ENCODE measurements at regions not wholly inside any gene's neighbourhood (a gene's known extent, or its start where the extent isn't known, plus 50 kb on each side); places are given as distances from the start of the nearest gene placed in this dataset.

DNA sequence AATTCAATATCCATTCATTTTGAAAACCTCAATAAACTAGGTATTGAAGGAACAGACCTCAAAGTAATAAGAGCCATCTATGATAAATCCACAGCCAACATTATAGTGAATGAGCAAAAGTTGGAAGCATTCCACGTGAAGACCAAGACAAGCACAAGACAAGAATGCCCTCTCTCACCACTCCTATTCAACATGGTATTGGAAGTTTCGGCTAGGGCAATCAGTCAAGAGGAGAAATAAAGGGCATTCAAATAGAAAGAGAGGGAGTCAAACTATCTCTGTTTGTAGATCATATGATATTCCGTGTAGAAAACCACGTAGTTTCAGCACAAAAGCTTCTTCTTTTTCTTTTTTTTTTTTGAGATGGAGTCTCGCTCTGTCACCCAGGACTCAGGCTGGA, 550.3 kb downstream of the FSCB start:
- DNase-seq, result no peak

DNA sequence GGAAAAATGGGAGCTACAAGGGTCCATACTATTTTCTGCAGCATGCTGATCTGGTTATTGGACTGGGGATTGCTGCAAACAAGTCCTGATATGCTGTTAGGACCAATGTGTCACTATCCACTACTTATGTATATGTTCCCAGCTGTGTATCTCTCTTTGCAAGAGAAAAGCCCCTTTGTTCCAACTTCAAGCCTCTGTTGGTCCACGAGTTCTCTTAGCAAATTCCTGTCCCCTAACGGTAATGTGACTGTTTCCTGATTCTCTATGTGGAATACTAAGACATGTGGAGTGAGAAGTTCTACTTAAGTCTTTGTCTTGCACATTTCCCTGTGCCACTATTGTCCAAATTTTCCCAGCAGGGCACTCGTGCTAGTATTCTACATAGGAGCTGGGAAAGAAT, 557.7 kb downstream of the FSCB start:
- no peak for DNase-seq

DNA sequence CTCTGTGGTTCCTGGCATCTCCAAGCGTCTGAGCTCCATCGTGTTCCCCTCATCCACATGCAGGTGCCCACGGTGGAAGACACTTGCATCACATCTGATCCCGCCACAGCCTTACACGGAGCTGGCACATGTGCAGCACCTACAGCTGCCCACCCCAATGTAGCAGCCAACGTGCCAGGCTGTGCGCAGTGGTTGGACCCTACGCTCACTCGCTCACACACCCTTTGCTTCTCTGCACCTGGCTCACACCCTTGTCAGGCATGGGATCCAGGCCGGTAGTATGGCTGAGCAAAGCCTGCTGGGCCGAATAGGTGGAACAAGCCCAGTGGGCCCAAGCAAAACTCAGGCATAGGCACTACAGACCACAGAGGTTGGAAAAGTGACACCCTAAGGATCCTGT, 567.2 kb downstream of the FSCB start:
- no peak for DNase-seq

DNA sequence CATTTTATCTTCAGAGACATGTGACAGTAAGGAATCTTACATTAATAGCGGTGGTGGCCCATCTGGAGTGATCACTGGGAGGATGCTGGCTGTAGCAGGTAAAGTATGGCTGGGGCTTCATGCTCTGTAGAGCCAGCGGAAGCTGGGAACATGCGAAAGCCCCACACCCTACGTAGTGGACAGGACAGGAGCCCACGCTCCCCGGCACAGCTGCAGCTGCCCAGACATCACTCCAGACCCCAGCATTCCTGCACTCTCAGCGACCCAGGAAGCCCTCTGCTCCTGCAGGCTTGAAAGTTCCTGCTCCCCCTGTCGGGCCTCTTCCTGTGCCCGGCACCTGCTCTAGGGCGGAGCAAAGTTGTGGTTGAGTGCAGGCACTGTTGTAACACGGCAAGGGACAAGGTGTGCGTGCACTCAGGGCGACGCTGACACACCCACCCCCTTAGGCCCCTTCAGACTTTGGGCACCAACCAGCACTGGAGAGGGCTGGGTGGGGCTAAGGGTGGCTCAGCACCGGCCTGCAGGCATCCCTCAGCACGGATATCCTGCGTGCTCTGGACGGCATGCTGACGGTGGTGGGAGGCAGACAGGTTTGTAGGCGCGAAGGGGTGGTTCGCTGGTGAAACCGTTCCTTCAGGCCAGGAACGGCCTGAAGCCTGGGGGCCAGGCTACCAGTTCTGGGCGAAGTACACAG, 568.3 kb downstream of the FSCB start:
- DNase-seq, result no peak

DNA sequence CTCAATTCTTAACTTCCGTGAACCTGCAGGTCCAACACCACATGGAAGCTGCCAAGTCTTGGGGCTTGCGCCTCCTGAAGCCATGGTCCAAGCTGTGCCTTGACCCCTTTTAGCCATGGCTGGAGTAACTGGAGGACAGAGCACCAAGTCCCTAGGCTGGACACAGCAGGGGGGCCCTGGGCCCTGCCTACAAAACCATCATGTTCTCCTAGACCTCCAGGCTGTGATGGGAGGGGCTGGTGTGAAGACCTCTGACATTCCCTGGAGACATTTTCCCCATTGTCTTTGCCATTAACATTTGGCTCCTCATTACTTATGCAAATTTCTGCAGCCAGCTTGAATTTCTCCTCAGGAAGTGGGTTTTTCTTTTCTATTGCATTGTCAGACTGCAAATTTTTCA, 570.1 kb downstream of the FSCB start:
- no peak for DNase-seq

DNA sequence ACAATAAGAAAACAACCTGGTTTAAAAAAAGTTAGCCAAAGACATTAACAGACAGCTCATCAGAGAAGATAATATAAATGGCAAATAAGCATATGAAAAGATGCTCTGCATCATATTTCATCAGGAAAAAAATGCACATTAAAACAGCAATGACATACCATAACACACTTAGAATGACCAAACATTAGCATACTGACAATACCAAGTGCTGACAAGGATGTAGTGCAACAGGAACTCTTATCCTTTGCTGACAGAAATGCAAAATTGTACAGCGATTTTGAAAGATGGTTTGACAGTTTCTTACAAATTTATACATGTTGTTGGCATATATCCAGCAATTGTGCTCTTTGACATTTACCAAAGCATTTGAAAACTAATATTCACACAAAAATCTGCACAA, 573.0 kb downstream of the FSCB start:
- no peak for DNase-seq

DNA sequence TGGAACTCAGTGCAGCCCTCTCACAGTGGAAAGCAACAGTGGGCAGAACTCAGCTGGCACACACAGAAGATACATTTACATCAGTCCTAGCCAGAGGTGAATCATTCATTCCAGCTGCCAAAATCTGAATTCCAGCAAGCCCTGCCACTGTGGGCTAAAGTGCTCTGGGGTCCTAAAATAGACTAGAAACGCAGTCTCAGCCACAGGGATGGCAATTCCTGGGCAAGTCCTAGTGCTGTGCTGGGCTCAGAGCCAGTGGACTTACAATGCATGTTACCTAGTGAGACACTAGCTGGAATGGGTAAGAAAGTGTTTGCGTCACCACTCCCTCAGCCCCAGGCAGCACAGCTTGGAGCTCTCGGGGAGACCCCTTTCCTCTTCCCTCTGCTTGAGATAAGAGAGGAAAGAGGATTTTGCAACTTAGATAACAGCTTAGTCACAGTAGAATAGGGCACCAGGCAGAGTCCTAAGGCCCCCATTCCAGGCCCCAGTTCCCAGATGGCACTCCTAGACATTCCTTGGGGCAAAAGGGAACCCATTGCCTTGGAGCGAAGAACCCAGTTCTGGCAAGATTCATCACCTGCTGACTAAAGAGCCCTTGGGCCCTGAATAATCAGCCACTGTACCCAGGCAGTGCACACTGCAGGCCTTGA, 592.9 kb downstream of the FSCB start:
- no peak for DNase-seq

DNA sequence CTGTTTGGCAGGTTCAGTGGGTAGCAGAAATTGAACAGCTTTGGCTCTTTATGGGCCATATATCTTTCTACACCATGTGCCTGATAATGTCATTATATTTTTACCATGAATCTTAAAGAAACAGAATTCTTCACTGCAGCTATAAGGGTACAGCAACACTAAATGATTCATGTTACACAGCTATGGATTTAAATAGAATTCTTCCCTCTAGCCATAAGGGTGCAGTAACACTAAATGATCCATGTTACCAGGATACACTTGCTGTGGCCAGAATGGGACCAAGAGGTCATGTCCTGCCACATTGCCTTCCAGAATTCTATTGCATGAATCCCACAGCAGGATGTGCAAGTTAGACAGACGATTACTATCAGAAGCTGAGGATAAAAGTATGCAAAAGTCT, 603.9 kb downstream of the FSCB start:
- DNase-seq, result no peak

DNA sequence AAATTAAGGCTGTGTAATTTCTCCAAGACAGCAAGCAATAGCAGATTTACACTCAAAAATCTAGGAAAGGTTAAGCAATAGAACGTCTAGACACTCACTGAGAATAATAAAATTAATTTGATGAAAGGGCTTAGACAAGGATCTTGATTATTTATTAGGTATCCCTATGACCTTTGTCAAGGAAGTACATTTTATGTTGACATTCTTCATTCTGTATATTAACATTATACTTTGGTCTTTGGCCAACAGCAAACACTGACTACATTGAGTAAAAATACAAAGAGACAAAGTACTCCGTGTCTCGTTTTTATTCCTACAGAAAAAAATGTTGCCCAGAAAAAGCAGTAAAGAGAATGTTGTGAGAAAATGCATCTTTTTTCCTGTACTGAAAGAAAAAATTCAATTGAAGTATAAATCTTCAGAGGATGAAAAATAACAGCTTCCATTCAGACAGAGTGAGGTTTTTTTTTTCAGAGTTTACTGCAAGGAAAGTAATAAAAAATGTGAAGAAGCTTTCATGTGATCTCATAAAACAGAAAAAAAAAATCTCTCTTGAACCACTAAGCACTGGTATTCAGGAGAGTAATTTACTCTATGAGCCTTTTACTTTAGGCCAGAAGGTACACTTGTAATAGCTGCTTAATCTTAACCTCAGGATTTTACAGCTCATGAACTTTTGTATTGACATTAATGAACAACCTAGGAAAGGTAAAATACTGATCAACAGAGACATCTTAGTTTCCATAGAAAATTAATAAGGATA, 605.0 kb downstream of the FSCB start:
- DNase-seq, result no peak

DNA sequence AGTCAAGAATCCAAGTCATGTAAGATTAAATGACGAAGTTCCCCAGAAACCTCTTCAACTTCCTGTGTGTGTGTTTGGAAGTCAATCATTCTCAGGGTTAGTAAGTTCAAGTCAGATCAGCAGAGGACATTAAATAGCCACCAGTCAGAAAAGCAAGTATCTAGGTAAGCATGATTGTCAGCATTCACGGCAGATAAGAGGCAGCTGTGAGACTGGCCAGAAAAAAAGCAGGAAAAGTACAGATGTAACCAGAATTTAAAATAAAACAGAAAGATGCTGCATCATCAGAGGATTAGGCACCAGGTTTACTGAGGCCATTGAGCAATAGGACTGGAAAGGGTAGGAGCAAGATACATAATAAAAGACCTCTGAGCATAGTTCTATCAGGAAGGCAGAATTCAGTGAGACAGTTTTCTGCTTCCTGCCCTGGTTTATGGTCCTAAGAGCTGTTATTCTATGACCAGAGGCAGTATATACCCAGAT, 606.9 kb downstream of the FSCB start:
- DNase-seq, result no peak

DNA sequence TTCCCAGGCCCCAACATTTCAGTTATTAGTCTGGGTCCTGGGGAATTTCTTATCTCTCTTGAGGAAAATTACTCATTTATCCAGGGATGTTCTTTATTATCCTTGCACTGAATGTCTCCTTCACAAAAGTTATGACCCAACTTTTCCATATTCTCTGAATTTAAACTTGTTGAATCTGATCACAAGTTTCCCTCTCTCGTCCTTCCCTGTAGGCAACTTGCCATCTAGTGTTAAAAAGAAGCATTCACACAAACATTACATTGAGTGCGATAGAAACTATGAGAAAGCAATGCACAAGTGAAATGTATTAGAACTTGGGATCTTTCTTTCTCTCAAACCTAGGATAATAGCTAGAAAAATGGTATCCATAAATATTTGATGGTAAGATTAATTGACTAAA, 608.4 kb downstream of the FSCB start:
- no peak for DNase-seq

DNA sequence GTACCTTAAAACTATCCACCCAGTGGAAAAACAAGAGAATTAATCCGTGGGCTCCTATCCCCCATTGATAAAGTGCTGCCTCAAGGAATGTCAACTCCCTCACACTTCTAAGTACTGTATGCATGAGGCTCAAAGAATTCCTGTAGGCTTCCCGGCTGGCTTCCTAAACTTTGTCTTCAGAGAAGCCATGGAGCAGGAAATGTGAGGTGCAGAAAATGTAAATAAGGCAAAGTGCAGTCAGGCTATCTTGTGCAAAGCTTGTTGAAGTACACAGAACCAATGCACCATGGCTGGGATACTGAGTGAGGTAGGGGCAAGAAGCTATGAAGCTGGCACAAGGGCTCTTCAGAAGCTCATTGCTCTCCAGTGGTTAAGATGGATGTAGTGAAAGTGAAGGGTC, 611.0 kb downstream of the FSCB start:
- no peak for DNase-seq

DNA sequence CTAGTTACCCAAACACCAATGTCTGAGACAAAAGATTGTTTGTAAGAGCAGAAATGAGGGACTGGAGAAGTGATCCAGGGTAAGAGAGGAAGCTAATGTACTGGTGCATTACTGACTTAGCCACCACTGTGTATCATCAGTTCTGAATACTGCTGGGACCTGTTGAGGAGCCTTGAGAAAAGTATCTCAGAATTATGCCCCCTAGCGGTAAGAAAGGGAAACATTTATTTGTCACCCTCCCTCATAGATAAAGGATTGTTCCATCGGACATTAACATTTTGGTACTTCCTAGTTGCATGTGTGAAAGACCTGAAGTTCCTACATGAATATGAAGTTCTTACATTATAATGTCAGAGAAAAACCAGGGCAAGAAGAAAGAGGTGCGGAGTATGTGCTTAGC, 612.5 kb downstream of the FSCB start:
- no peak for DNase-seq

DNA sequence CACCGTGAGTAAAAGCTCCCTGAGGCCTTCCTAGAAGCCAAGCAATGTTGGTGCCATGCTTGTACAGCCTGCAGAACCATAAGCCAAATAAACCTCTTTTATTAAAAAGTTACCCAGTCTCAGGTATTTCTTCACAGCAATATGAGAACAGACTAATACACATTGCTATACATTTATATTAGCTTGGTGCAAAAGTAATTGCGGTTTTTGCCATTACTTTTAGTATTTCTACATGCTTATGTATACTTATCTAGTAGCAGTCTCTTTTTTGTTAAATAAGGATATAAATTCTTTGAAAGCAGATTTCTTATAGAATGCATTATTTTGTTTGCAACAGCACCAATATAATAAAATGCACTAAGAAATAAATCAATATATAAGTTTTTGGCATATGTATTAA, 619.6 kb downstream of the FSCB start:
- no peak for DNase-seq

DNA sequence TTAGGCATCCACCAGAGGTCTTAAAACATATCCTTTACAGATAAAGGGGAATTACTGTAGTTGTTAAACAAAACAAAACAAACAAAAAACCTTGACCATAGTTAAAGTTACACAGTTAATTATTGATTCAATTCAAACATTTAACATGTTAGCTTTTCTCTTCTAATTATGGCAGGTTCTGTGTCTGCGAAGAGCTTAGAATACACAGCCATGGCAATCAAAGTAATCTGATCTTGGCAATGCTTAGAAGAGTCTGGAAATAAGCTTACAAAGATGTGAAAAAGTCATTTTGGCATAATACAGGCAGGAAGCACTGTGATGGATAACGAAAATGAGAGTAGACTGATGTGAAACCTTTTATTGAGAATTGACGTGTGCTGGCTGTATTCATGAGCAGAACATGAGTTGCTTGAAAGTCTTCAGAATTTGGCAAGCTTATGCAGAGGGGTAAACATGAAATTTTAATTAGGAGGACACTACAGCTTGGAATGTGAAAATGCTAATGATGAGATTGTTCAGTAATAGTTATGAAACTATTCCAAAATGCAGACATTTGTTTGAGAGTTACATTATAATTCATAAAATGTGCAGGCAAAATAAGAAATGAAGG, 629.6 kb downstream of the FSCB start:
- DNase-seq, result no peak

DNA sequence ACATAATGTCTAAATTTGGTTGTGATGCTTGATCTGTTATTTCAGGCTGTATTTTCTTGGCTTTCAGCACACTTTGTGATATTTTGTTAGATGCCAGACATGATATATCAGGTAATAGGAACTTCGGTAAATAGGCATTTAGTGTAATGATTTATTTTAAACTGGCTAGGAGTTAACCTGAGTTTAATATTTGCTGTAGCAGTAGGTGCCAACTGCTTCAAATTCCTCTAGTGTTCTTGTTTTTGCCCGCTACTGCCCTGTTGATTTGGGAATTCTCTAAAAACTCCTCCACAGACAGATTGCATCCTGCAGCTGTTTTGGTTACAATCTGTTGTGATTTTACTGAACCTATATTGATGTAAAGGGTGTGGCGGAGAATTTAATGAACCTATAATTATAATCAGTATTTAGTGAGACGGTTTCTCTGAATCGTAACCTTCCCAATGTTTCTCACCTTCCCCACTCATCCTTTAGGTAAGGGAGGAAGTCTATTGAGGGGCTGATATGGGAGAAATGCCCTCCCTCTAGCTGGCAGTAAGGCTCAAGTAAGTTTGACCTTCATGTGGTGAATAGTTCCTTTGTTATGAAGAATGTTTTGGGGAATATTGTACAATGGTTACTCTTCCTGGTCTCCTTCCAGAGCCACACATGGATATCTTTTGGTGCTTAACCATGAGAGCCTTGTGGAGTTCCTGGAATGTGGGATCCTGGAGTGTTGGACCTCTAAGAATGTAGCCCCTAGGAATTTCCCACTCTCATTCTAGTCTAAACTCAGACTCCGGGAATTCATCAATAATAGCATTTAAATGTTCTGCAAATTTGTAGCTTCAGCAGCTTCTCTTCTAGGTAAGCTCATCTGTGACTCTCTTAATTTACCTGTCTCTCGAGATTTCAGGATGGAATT, 634.1 kb downstream of the FSCB start:
- no peak for DNase-seq

DNA sequence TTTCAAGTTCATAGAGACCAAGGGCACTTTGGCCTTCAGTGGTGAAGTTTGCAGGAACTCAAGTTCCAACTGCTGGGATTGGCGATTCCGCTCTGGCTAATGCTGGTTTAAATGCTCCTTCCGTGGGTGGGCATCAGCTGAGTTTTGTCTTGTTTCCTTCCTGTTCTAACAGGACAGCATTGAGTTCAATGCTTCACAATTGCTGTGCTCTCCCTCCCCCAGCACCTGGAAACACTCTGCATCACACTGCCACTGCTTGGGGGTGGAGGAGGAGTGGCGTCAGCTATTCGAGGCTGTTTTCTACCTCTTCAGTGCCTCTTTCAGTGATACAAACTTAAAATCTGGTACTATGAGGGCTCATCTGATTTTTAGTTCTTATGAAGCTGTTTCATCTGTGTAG, 634.9 kb downstream of the FSCB start:
- DNase-seq, result no peak

DNA sequence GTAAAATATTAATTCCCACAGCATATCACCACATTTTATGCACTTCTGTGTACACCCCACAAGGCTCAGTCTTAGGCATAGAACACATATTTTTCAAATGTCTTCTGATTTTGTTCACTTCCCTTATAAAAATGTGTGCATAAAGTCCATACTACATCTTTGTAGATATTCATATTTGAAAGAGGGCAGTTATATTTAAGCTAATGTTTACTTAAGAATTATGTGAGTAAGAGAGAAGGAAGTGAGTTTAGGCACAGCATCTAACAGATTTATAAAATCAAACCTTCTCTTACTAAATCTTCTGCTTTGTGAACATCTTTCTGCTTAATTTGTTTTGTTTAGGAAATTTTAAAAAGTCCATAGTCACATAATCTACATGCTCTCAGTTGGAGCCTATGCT, 648.1 kb downstream of the FSCB start:
- DNase-seq, result no peak

DNA sequence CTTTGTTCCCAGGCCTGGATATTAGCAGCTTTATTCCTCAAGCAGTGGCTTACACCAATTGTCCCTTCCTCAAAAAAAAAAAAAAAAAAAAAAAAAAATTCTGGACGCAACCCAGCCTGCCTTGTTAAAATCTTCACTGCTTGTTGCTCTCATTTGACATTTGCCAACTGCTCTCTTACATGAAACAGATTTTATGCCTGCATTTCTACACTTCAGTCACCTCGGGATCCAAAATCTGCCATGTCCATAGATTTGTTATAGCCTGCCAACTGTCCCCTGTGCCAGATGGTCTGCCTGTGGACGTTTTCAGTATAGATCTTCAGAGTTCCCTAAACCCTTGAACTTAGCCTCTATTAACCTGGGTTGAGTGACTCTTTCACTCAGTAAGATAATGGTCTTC, 651.5 kb downstream of the FSCB start:
- DNase-seq, result no peak

DNA sequence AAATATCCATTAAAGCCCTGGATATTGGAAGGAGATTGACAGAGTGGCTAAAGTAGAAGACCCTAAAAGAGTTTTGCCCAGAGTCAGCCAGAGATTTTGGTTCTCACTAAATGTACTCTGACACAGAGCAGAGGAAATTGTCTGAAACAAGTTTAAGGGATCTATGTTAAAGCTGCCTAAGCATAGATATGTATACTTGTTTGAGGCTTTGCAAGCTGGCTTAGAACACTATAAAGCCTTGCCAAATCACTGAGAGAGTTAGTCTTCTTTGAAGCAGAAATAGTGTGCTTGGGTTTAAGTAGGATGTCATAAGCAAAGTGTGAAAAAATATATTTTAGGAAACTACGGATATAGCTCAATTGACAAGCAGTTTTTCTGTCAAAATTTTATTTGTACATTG, 653.5 kb downstream of the FSCB start:
- DNase-seq, result no peak

DNA sequence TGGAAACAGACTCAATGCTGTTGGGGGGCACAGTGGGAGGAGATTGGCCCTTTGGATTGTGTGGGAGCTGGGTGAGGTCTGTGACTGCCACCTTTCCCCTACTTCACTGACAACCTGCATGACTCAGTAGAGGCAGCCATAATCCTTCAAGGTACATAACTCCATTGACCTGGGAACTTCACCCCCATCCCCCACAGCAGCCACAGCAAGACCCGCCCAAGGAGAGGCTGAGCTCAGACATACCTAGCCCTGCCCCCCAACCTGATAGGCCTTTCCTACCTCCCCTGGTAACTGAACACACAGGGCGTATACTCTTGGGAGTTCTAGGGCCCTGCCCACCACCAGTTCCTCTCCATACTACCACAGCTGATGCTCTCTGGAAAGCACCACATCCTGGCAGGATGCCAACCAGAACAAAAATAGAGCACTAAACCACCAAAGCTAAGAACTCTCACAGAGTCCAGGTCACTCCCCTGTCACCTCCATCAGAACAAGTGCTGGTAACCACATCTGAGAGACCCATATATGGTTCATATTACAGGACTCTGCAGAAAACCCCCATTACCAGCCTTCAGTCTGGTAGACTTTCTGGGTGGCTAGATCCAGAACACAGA, 703.9 kb downstream of the FSCB start:
- DNase-seq, result no peak

DNA sequence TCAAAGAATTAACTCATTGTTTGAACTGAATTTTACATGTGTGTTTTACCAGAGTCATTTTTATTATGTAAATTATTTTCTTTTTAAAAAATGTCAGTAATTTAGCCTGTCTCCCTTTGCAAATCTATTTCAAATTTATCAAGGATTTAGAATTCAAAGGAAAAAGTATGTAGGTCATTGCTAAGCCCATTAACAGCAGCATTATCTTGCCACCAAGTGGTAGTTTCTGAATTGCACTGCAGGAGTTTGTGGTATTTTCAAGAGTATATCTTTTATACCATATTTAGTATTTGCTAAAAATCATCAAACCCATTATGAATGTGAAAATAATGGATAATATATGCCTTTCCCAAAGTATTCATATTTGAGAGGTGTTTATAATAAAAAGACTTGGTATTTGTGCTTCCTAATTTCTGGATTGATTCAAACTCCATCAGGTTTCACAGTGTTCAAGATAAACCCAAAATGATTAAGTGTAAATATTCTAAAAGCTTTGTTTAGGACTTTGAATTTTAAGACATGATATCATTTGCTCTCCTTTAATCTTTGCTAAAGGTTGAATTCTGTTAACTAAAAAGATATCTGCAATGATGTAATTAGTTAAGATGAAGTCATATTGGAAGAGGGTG, 711.4 kb downstream of the FSCB start:
- DNase-seq, result no peak

All from stimulated activated CD4-positive, alpha-beta T cell treated with anti-CD3 and anti-CD28 coated beads, Interleukin-4, amount 100 ng/mL, for 1 hour (primary cell).